Stimulated activated naive B cell treated with anti-CD40 and anti-IgM and Interleukin-4, amounts not matched to agents 10 μg/mL and 1 μg/mL and 100 μg/mL, for 72 hours (primary cell): ENCODE measurements at regions not wholly inside any gene's neighbourhood (a gene's known extent, or its start where the extent isn't known, plus 50 kb on each side); places are given as distances from the start of the nearest gene placed in this dataset.

Experiments
- ATAC-seq, 2 donors: fragments of 150-1000 bp; cut with Tn5 transposase; replicated peaks; 2 replicates each; pipeline ENCODE4 v1.10.0; 2021; ENCODE audit warnings: moderate library complexity in 1 of 2
- DNase-seq: peaks from one replicate; pipeline ENCODE4 v3.0.0; 2021
- H3K27ac Mint-ChIP-seq: one replicate; pipeline ENCODE4 v1.8.0; 2022; ENCODE audit warnings: mild to moderate bottlenecking, mixed read lengths
- H3K27me3 Mint-ChIP-seq, 2 donors: one replicate each; pipeline ENCODE4 v1.8.0; 2022; ENCODE audit warnings: mixed read lengths in 2 of 2
- H3K36me3 Mint-ChIP-seq, 2 donors: one replicate each; pipeline ENCODE4 v1.8.0; 2022; ENCODE audit warnings: mixed read lengths in 2 of 2, mild to moderate bottlenecking in 1 of 2
- H3K4me1 Mint-ChIP-seq, 2 donors: one replicate each; pipeline ENCODE4 v1.8.0; 2022; ENCODE audit warnings: mixed read lengths in 2 of 2, mild to moderate bottlenecking in 1 of 2
- H3K4me3 Mint-ChIP-seq, 2 donors: one replicate each; pipeline ENCODE4 v1.8.0; 2022; ENCODE audit warnings: mild to moderate bottlenecking in 2 of 2, mixed read lengths in 2 of 2, moderate library complexity in 1 of 2
- H3K9me3 Mint-ChIP-seq, 2 donors: one replicate each; pipeline ENCODE4 v1.8.0; 2022; ENCODE audit warnings: mixed read lengths in 2 of 2, mild to moderate bottlenecking in 1 of 2

DNA sequence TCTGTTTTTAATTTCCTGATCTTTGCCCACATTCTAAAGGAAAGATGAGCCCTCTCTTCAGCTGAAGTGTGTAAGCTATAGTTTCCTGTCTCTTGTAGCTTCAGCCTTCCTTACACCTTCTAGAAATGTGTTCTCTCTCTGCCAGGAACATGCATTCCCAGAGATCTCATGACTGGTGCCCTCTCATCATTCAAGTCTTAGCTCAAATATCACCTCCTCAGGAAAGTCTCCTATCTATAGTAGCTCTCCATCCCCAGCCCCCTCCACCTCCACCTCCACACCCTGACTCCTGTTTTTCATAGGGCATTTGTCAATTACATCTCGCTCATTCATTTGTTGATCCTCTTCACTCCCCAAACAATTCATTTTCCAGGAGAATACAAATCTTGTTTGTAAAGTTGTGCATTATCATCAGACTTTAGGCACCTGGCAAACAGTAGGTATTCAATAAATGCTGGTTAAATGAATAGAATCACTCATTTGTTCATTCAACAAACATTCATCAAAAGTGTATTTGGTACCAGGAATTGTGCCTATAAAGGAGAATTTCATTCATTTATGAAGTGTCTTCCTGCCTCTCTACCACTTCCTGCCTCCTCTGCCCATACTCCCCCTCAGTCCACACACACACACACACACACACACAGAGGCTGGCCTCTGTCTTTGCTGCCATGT is 160.3 kb downstream of the BBOX1 start:
- no peak overlapping the region for H3K27ac Mint-ChIP-seq
- no peak for ATAC-seq
- peaks cover 0 to 1% of the 10 kb centered on the region in 2 donors for H3K4me1 Mint-ChIP-seq
- H3K4me3 Mint-ChIP-seq, result no peak overlapping the region
- peaks cover 0 to 4% of the 10 kb centered on the region in 2 donors for H3K27me3 Mint-ChIP-seq
- H3K36me3 Mint-ChIP-seq, result no peaks in the 10 kb centered on the region
- no peak for DNase-seq
- no peaks in the 10 kb centered on the region for H3K9me3 Mint-ChIP-seq

DNA sequence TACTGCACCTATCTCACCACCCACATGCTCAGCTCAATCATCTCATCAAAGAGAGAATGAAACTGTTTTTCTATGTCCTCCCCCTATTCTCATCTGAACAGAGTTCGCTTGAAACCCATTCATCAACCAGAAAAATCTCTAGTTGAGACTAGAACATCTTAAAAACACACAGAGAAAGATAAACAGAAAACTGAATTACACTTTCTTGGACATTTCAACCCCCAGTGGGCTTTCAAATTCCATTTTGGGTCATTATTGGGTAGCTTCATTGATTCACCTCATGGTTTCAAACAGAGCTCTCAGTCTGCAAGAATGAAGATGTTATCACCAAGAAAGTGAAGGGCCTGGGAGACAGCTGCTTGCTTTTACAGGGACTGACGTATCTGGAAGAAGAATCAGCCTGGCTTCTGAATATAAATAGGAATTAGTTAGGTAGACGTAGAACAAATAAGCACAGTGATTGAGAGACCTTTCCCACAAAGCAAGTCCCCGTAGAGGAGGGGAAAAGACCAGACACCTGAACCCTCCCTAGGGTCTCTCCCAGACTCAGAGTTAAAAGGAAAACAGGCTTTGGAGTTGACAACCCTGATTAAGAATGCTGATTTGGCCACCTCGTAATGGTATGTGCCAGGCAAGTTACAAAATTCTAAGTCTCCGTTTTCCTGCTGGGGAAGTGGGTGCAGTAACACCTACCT is 155.7 kb downstream of the BBOX1 start:
- DNase-seq (no peak), ATAC-seq (no peak)
- Mint-ChIP-seq H3K27me3 (peaks cover 6% of the 10 kb centered on the region in 2 donors), H3K4me3 (no peak overlapping the region), H3K9me3 (no peaks in the 10 kb centered on the region), H3K27ac (no peak overlapping the region), H3K4me1 (peaks cover 0 to 1% of the 10 kb centered on the region in 2 donors), H3K36me3 (no peaks in the 10 kb centered on the region)

DNA sequence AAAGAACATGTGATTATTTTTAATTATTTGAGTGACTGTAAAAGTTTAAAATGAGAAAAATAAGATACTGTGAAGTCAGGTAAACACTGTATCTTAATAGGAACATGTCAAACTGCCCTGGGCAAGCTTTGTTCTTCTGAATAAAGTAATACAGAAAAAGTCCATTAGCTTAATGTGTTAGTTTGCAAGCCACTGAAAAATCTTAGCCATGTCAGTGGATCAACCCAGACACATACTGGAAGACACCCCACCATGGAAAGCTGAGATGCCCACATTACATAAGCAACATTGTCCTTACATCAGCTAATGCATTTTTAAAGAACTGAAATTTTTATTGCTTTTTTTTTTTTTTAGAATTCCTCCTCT is 155.2 kb downstream of the BBOX1 start:
- H3K27me3 Mint-ChIP-seq, result peaks cover 10 to 11% of the 10 kb centered on the region in 2 donors
- ATAC-seq, result no peak
- no peak for DNase-seq
- H3K4me1 Mint-ChIP-seq, result no peaks in the 10 kb centered on the region
- no peaks in the 10 kb centered on the region for H3K36me3 Mint-ChIP-seq
- no peak overlapping the region for H3K4me3 Mint-ChIP-seq
- no peaks in the 10 kb centered on the region for H3K9me3 Mint-ChIP-seq
- H3K27ac Mint-ChIP-seq, result no peak overlapping the region

- DNase-seq, result no peak
- H3K4me3 Mint-ChIP-seq, result no peak overlapping the region
- peaks cover 16% of the 10 kb centered on the region in 2 donors for H3K27me3 Mint-ChIP-seq
- H3K36me3 Mint-ChIP-seq, result no peaks in the 10 kb centered on the region
- H3K27ac Mint-ChIP-seq, result no peak overlapping the region
- no peaks in the 10 kb centered on the region for H3K4me1 Mint-ChIP-seq
- no peaks in the 10 kb centered on the region for H3K9me3 Mint-ChIP-seq
- ATAC-seq, result no peak
Observed at GRCh38 chr11:27194976-27195375, 154.4 kb downstream of the BBOX1 start.

GRCh38 chr11:27193434-27194225 is 153.0 kb downstream of the BBOX1 start:
- Mint-ChIP-seq H3K4me3 (no peak overlapping the region), H3K9me3 (no peaks in the 10 kb centered on the region), H3K27me3 (peaks cover 16 to 26% of the 10 kb centered on the region in 2 donors), H3K27ac (no peak overlapping the region), H3K36me3 (no peaks in the 10 kb centered on the region), H3K4me1 (no peaks in the 10 kb centered on the region)
- DNase-seq (no peak), ATAC-seq (no peak)

DNA sequence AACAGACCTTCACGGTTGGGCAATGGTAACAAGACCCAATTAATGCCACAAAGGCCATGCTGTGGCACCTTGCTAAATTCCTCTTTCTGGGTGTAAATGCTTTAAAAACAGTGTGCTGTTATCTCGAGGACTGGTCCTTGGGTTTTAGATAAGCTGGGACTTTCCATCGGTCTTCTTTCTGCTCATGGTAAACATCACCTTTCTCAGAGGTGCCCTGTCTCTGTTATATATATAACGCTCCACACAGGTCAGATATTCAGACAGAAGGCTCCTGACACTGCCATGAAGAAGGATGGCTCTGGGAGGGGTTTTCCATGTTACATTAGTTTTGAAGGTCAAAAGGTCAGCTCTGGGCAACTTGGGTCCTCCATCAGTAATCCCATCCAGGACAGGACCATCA is 151.6 kb downstream of the BBOX1 start:
- no peak for ATAC-seq

DNA sequence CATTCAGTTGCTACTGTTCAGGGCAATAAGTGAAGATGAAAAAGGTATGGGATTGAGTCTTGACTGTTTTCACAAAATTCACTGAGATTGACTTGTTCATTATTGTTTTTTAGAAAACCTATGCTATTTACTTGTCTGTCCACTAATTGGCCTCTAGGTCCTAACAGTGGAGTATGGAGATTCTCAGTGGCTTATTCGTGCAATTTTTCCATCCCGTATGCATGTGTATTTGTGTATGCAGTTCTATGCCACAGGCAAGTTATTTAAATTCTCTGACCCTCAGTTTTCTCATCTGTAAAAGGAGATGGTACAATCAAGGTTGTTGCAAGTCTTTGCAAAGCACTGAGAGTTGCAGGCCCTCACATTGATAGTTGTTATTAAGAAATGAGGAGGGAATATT is 151.0 kb downstream of the BBOX1 start:
- DNase-seq (no peak), ATAC-seq (no peak)
- H3K27ac Mint-ChIP-seq, result no peak overlapping the region
- H3K4me1 Mint-ChIP-seq, result no peaks in the 10 kb centered on the region
- no peaks in the 10 kb centered on the region for H3K36me3 Mint-ChIP-seq
- H3K9me3 Mint-ChIP-seq, result no peaks in the 10 kb centered on the region
- H3K27me3 Mint-ChIP-seq, result peaks cover 21 to 28% of the 10 kb centered on the region in 2 donors
- no peak overlapping the region for H3K4me3 Mint-ChIP-seq

More for the DNA sequence above, 151.6 kb downstream of the BBOX1 start:
- H3K27ac Mint-ChIP-seq, result no peak overlapping the region
- H3K4me1 Mint-ChIP-seq, result no peaks in the 10 kb centered on the region
- no peaks in the 10 kb centered on the region for H3K9me3 Mint-ChIP-seq
- no peak for DNase-seq
- H3K27me3 Mint-ChIP-seq, result peaks cover 21 to 28% of the 10 kb centered on the region in 2 donors
- H3K4me3 Mint-ChIP-seq, result no peak overlapping the region
- H3K36me3 Mint-ChIP-seq, result no peaks in the 10 kb centered on the region

GRCh38 chr11:27188696-27189095 is 148.1 kb downstream of the BBOX1 start:
- DNase-seq (no peak), ATAC-seq (no peak)
- no peak overlapping the region for H3K4me3 Mint-ChIP-seq
- no peaks in the 10 kb centered on the region for H3K4me1 Mint-ChIP-seq
- peaks cover 16 to 22% of the 10 kb centered on the region in 2 donors for H3K27me3 Mint-ChIP-seq
- no peak overlapping the region for H3K27ac Mint-ChIP-seq
- H3K36me3 Mint-ChIP-seq, result no peaks in the 10 kb centered on the region
- no peaks in the 10 kb centered on the region for H3K9me3 Mint-ChIP-seq

GRCh38 chr11:27187848-27188621 is 147.4 kb downstream of the BBOX1 start:
- DNase-seq, result no peak
- Mint-ChIP-seq H3K4me3 (no peak overlapping the region), H3K27ac (no peak overlapping the region), H3K9me3 (no peaks in the 10 kb centered on the region), H3K27me3 (peaks cover 16 to 22% of the 10 kb centered on the region in 2 donors), H3K36me3 (no peaks in the 10 kb centered on the region), H3K4me1 (no peaks in the 10 kb centered on the region)
- no peak for ATAC-seq

- Mint-ChIP-seq H3K4me1 (no peaks in the 10 kb centered on the region), H3K27me3 (peaks cover 16 to 22% of the 10 kb centered on the region in 2 donors), H3K27ac (no peak overlapping the region), H3K36me3 (no peaks in the 10 kb centered on the region), H3K9me3 (no peaks in the 10 kb centered on the region), H3K4me3 (no peak overlapping the region)
- DNase-seq (no peak), ATAC-seq (no peak)
Observed at GRCh38 chr11:27187075-27187847, 146.6 kb downstream of the BBOX1 start.

DNA sequence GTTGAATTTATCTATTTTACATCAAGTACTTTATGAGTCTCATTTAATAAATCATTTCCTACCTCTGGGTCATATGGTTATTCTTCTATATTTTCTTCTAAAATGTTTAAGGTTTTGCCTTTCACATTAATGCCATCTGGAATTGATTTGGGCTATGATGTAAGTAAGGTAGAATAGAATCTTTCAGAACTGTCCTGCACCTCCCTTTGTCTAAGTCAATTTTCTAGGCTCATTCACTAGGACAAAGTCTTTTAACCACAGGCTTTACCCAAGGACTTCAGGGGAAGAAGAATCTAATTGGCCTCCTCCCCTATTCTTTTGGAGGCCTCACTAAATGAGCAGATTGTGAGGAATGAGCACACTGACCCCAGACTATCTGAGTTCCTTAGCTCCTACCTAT is 146.0 kb downstream of the BBOX1 start:
- Mint-ChIP-seq H3K4me1 (no peaks in the 10 kb centered on the region), H3K27me3 (peaks cover 20 to 28% of the 10 kb centered on the region in 2 donors), H3K27ac (no peak overlapping the region), H3K4me3 (no peak overlapping the region), H3K36me3 (no peaks in the 10 kb centered on the region), H3K9me3 (no peaks in the 10 kb centered on the region)
- DNase-seq, result no peak
- no peak for ATAC-seq

GRCh38 chr11:27184458-27185312 is 144.1 kb downstream of the BBOX1 start:
- no peaks in the 10 kb centered on the region for H3K36me3 Mint-ChIP-seq
- no peaks in the 10 kb centered on the region for H3K9me3 Mint-ChIP-seq
- H3K27ac Mint-ChIP-seq, result no peak overlapping the region
- no peak for ATAC-seq
- no peak for DNase-seq
- no peaks in the 10 kb centered on the region for H3K4me1 Mint-ChIP-seq
- H3K4me3 Mint-ChIP-seq, result no peak overlapping the region
- peaks cover 10 to 19% of the 10 kb centered on the region in 2 donors for H3K27me3 Mint-ChIP-seq
